GM21515 (cell line): ENCODE measurements at regions not wholly inside any gene's neighbourhood (a gene's known extent, or its start where the extent isn't known, plus 50 kb on each side); places are given as distances from the start of the nearest gene placed in this dataset.
"Not testable (repeated sequence)": the region's sequence is repeated elsewhere in the genome, so short reads cannot be mapped to it uniquely, and the experiment has no call there.

Experiments
- ATAC-seq: cut with Tn5 transposase; IDR thresholded peaks from one replicate; pipeline ENCODE4 v1.9.1; 2021; ENCODE audit not compliant: unreplicated experiment

- no peak for ATAC-seq
Measured at GRCh38 chr5:69000949-69001348, 92.9 kb upstream of the SLC30A5 start.

GRCh38 chr5:69001627-69002026, 92.2 kb upstream of the SLC30A5 start:
- ATAC-seq = no peak

GRCh38 chr5:69004127-69004526, 89.7 kb upstream of the SLC30A5 start:
- ATAC-seq = no peak

GRCh38 chr5:69004676-69005075, 89.1 kb upstream of the SLC30A5 start:
- no peak for ATAC-seq

- ATAC-seq = no peak
Measured at GRCh38 chr5:69006030-69006429, 87.8 kb upstream of the SLC30A5 start.

- ATAC-seq = no peak
Measured at GRCh38 chr5:69007163-69007562, 86.7 kb upstream of the SLC30A5 start.

GRCh38 chr5:69007726-69008368, 86.0 kb upstream of the SLC30A5 start:
- peak; percentile 80 for ATAC-seq

- ATAC-seq = no peak
Measured at GRCh38 chr5:69010476-69010875, 83.3 kb upstream of the SLC30A5 start.

GRCh38 chr5:69011910-69012309, 81.9 kb upstream of the SLC30A5 start:
- ATAC-seq = no peak

- ATAC-seq = no peak
Measured at GRCh38 chr5:69013481-69013880, 80.3 kb upstream of the SLC30A5 start.

GRCh38 chr5:69014007-69014406, 79.8 kb upstream of the SLC30A5 start:
- not testable (repeated sequence) for ATAC-seq

- no peak for ATAC-seq
Measured at GRCh38 chr5:69019668-69020375, 74.0 kb upstream of the SLC30A5 start.

GRCh38 chr5:69024241-69024651, 69.6 kb upstream of the SLC30A5 start:
- no peak for ATAC-seq

GRCh38 chr5:69029292-69029691, 64.5 kb upstream of the SLC30A5 start:
- no peak for ATAC-seq

GRCh38 chr5:69030358-69031062, 63.3 kb upstream of the SLC30A5 start:
- ATAC-seq = no peak

- ATAC-seq = no peak
Measured at GRCh38 chr5:69032009-69032408, 61.8 kb upstream of the SLC30A5 start.

GRCh38 chr5:69033690-69034089, 60.1 kb upstream of the SLC30A5 start:
- ATAC-seq = no peak

GRCh38 chr5:69034898-69035297, 58.9 kb upstream of the SLC30A5 start:
- ATAC-seq = no peak

GRCh38 chr5:69035665-69036064, 58.1 kb upstream of the SLC30A5 start:
- ATAC-seq = no peak

GRCh38 chr5:69038539-69038938, 55.3 kb upstream of the SLC30A5 start:
- ATAC-seq = no peak

GRCh38 chr5:69039829-69040228, 54.0 kb upstream of the SLC30A5 start:
- ATAC-seq = no peak

- ATAC-seq = peak; percentile 10
Measured at GRCh38 chr5:69042500-69042899, 51.3 kb upstream of the SLC30A5 start.
